ENCODE measurements at regions not wholly inside any gene's neighbourhood (a gene's known extent, or its start where the extent isn't known, plus 50 kb on each side); places are given as distances from the start of the nearest gene placed in this dataset.

DNA sequence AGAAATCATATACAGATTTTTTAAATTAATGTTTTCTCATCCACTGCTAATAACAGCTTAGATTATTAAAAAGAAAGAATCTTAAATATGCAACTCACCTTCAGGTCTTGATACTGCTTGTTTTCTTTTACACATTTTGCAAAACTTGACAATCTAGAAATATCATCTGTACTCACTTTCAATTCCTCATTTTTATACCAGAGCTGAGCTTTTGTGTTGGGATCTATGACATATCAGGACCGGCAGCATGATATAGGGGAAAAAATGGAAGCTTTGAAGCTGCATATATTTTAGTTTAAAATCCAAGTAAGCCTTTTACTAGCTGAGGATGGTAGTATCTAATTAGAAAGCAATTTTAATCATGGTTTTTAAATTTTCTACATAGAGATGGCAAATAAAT is 75.7 kb upstream of the SMARCA2 start:
- TF ChIP-seq, protein P1, sequence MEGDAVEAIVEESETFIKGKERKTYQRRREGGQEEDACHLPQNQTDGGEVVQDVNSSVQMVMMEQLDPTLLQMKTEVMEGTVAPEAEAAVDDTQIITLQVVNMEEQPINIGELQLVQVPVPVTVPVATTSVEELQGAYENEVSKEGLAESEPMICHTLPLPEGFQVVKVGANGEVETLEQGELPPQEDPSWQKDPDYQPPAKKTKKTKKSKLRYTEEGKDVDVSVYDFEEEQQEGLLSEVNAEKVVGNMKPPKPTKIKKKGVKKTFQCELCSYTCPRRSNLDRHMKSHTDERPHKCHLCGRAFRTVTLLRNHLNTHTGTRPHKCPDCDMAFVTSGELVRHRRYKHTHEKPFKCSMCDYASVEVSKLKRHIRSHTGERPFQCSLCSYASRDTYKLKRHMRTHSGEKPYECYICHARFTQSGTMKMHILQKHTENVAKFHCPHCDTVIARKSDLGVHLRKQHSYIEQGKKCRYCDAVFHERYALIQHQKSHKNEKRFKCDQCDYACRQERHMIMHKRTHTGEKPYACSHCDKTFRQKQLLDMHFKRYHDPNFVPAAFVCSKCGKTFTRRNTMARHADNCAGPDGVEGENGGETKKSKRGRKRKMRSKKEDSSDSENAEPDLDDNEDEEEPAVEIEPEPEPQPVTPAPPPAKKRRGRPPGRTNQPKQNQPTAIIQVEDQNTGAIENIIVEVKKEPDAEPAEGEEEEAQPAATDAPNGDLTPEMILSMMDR (IDR thresholded peaks at IDR 0.05) = no peak
- H3K4me1 ChIP-seq = no peaks in the 10 kb centered on the region
- no peaks in the 10 kb centered on the region for H3K9me3 ChIP-seq
- no peaks in the 10 kb centered on the region for H3K36me3 ChIP-seq
- H3K4me3 ChIP-seq = no peak overlapping the region
- no peak for DNase-seq (ENCODE audit: low spot score)
- no peaks in the 10 kb centered on the region for H3K27me3 ChIP-seq
- no peak overlapping the region for H3K27ac ChIP-seq

DNA sequence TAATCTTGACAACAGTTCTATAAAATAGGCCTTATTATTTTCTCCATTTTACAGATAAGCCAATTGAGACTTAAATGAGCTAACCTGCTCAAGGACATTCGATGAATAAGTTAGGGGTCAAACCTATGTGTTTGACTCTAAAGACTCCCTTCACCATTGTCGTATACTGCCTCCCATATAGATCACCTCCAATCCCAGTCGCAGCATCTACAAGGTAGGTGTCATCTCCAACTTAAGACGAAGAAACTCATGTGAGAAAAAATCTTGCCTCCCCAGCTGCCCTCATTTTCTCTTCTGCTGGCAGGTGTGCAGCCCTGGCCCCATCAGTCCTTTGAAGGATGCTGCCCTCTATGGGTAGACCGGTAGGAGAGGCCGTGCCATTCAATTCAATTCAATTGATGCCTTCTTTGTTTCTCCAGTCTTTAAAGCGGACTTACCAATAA is 75.2 kb upstream of the SMARCA2 start:
- no peaks in the 10 kb centered on the region for H3K4me1 ChIP-seq
- TF ChIP-seq, protein P1 (IDR thresholded peaks at IDR 0.05) = peak; percentile 18 to 58
- no peaks in the 10 kb centered on the region for H3K27me3 ChIP-seq
- H3K9me3 ChIP-seq = no peaks in the 10 kb centered on the region
- H3K27ac ChIP-seq = no peak overlapping the region
- no peak overlapping the region for H3K4me3 ChIP-seq
- no peak for DNase-seq (ENCODE audit: low spot score)
- no peaks in the 10 kb centered on the region for H3K36me3 ChIP-seq

DNA sequence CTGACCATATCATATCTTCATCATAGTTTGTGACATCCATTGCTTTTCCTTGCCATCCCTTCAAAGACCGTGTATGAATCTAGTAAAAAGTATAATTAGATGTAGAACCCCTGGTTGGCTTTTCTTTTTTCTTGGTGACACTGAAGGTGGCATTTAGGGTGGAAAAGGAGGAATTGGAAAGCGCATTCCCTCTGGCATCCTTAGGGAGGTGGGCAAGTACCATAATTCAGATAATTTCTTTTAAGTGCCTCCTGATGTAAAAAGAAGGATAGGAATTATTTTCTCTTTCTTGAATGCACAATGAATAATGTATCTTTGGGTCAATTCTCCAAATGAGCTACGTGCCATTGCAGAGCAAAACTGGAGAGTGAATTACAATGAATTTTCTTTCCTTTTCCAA is 73.2 kb upstream of the SMARCA2 start:
- H3K4me1 ChIP-seq = no peaks in the 10 kb centered on the region
- no peaks in the 10 kb centered on the region for H3K9me3 ChIP-seq
- TF ChIP-seq, protein P1 (IDR thresholded peaks at IDR 0.05) = no peak
- H3K27me3 ChIP-seq = no peaks in the 10 kb centered on the region
- H3K27ac ChIP-seq = no peak overlapping the region
- H3K36me3 ChIP-seq = no peaks in the 10 kb centered on the region
- no peak for DNase-seq (ENCODE audit: low spot score)
- H3K4me3 ChIP-seq = no peak overlapping the region

DNA sequence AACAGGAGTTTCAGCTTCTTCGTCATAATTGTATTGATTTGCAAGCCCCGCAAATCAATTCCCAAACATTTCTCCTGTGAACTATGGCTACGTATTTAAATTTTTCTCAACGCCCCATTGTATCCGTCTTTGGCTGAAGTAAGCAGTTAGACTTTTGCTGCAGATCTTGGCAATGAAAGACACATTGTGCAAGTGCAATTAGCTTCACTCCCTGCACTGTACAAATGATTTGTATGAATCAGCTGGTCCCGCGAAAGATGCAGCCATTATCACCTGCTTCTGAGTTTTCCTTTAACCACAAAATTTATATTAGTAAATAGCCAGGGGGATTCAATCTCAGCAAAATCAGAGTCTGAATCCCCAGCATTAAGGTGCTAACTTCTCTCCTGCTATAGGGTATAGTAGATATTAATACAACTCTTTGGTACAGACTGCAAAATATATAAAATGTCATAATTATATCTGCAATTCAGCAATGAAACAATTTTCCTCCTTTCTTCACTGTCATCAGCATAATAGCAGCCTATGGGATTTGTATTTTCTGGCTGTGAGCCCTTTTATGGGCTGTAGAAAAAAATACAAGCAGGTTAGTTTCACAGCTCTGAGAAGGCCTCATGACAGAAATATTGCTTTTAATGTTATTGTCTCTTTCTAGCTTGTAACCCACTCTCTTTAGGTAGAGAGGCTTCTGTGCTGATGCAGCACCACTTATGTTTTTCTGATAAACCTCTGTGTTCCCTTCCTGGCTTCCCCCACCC is 68.4 kb upstream of the SMARCA2 start:
- TF ChIP-seq, protein P1 (IDR thresholded peaks at IDR 0.05) = no peak
- Histone ChIP-seq H3K27ac (no peak overlapping the region), H3K4me1 (no peaks in the 10 kb centered on the region), H3K9me3 (no peaks in the 10 kb centered on the region), H3K36me3 (no peaks in the 10 kb centered on the region), H3K27me3 (no peaks in the 10 kb centered on the region), H3K4me3 (no peak overlapping the region)
- DNase-seq (ENCODE audit: low spot score) = no peak

DNA sequence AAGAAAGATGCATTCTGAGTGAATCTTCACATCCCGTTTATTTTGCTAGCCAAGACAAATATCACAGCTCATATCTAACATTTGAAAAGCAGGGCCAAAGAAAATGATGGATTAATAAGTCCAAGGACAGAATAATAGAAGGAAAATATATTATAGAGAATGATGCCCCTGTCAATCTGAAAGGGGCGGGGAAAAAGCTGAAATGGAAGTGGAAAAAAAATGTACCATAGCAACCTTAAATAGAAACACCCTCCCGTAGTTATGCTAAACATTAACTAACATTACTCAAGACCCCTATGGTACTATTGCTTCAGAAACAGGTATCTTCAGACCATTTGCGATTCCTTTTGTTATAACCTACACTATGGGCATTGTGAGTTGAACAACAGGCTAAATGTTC is 67.7 kb upstream of the SMARCA2 start:
- DNase-seq (ENCODE audit: low spot score) = no peak
- Histone ChIP-seq H3K36me3 (no peaks in the 10 kb centered on the region), H3K27me3 (no peaks in the 10 kb centered on the region), H3K4me1 (no peaks in the 10 kb centered on the region), H3K9me3 (no peaks in the 10 kb centered on the region), H3K27ac (no peak overlapping the region), H3K4me3 (no peak overlapping the region)
- TF ChIP-seq, protein P1 (IDR thresholded peaks at IDR 0.05) = no peak

DNA sequence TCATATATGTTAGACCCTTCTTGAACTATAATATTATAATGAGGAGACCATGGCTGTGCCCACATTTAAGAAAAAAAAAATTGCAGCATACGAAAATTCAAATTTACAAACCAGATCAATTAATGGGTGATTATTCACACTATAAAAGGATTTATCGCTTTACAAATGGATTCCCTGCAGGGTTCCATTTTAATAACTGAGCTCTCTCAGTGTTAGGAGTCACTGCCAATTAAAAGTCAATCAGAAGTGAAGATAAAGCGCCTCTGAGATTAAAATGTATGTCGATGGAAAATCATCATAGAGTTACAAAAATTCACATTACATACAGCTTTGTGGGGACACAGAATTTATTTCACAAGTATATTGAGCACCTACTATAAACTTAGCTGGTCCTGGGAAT is 66.6 kb upstream of the SMARCA2 start:
- Histone ChIP-seq H3K27me3 (no peaks in the 10 kb centered on the region), H3K27ac (no peak overlapping the region), H3K9me3 (no peaks in the 10 kb centered on the region), H3K4me3 (no peak overlapping the region), H3K36me3 (no peaks in the 10 kb centered on the region), H3K4me1 (no peaks in the 10 kb centered on the region)
- TF ChIP-seq, protein P1 (IDR thresholded peaks at IDR 0.05) = no peak
- no peak for DNase-seq (ENCODE audit: low spot score)

Measured in right atrium auricular region (tissue), 2 donors.